ENCODE measurements at regions not wholly inside any gene's neighbourhood (a gene's known extent, or its start where the extent isn't known, plus 50 kb on each side); places are given as distances from the start of the nearest gene placed in this dataset.

GRCh38 chr9:106619211-106619610, 243.8 kb upstream of the ZNF462 start:
- H3K36me3 ChIP-seq (ENCODE audit: low read depth, low read length): no peaks in the 10 kb centered on the region
- intact Hi-C loops (cut with micrococcal nuclease): no loop called here
- no TSS peak for BruUV-seq (replicated peaks)
- H3K9me2 ChIP-seq (replicated peaks; ENCODE audit: low read length): no peaks in the 10 kb centered on the region
- ATAC-seq (no peak), DNase-seq (peak; percentile 17)
- TF ChIP-seq EZH2 (IDR thresholded peaks at IDR 0.05; ENCODE audit: low read length, unreplicated experiment): no peak
- no peak for TF ChIP-seq EZH2phosphoT487 (IDR thresholded peaks at IDR 0.05; ENCODE audit: borderline replicate concordance, low read length)
- no peak for TF ChIP-seq CTCF (conservative IDR thresholded peaks at IDR 0.05; ENCODE audit: low read depth, low read length)
- H3K9ac ChIP-seq (ENCODE audit: low read length): no peak overlapping the region
- no peak overlapping the region for H3K4me3 ChIP-seq (ENCODE audit: low read length)
- ChIA-PET CTCF (no interaction called here), POLR2A (ENCODE audit: unreplicated experiment) (no interaction called here)
- H3K27ac ChIP-seq (ENCODE audit: low read length): no peak overlapping the region
- no peaks in the 10 kb centered on the region for H3K9me3 ChIP-seq (ENCODE audit: low read length)
- no peak overlapping the region for H2AFZ ChIP-seq (ENCODE audit: low read length)
- no peaks in the 10 kb centered on the region for H3F3A ChIP-seq (ENCODE audit: low read length, unreplicated experiment)
- H3K4me2 ChIP-seq (ENCODE audit: low read length): no peak overlapping the region
- no peaks in the 10 kb centered on the region for H4K20me1 ChIP-seq (ENCODE audit: low read length)
- no peaks in the 10 kb centered on the region for H3K27me3 ChIP-seq (ENCODE audit: low read length)
- no peaks in the 10 kb centered on the region for H3K79me2 ChIP-seq (ENCODE audit: low read length)
- H3K4me1 ChIP-seq (ENCODE audit: insufficient read depth, low read length): no peaks in the 10 kb centered on the region

GRCh38 chr9:106620081-106620480, 242.9 kb upstream of the ZNF462 start:
- ChIA-PET CTCF (interaction anchor here (0.5 kb wide), 1 partner anchor 137 kb away, joined by 7 read pairs; no protein-coding TSS in a partner anchor), POLR2A (ENCODE audit: unreplicated experiment) (no interaction called here)
- Histone ChIP-seq H3K4me2 (ENCODE audit: low read length) (no peak overlapping the region), H3K9me3 (ENCODE audit: low read length) (no peaks in the 10 kb centered on the region), H3F3A (ENCODE audit: low read length, unreplicated experiment) (no peaks in the 10 kb centered on the region), H2AFZ (ENCODE audit: low read length) (no peak overlapping the region), H3K9me2 (replicated peaks; ENCODE audit: low read length) (no peaks in the 10 kb centered on the region), H3K4me3 (ENCODE audit: low read length) (no peak overlapping the region), H3K27me3 (ENCODE audit: low read length) (no peaks in the 10 kb centered on the region), H3K36me3 (ENCODE audit: low read depth, low read length) (no peaks in the 10 kb centered on the region), H3K9ac (ENCODE audit: low read length) (no peak overlapping the region), H4K20me1 (ENCODE audit: low read length) (no peaks in the 10 kb centered on the region), H3K4me1 (ENCODE audit: insufficient read depth, low read length) (no peaks in the 10 kb centered on the region), H3K79me2 (ENCODE audit: low read length) (no peaks in the 10 kb centered on the region), H3K27ac (ENCODE audit: low read length) (no peak overlapping the region)
- intact Hi-C loops (cut with micrococcal nuclease): no loop called here
- DNase-seq (no peak), ATAC-seq (no peak)
- BruUV-seq (replicated peaks): no TSS peak
- TF ChIP-seq EZH2 (IDR thresholded peaks at IDR 0.05; ENCODE audit: low read length, unreplicated experiment): no peak
- no peak for TF ChIP-seq EZH2phosphoT487 (IDR thresholded peaks at IDR 0.05; ENCODE audit: borderline replicate concordance, low read length)
- no peak for TF ChIP-seq CTCF (conservative IDR thresholded peaks at IDR 0.05; ENCODE audit: low read depth, low read length)

- Histone ChIP-seq H3K9ac (ENCODE audit: low read length) (no peak overlapping the region), H3K36me3 (ENCODE audit: low read depth, low read length) (no peaks in the 10 kb centered on the region), H3K4me2 (ENCODE audit: low read length) (no peak overlapping the region), H3K9me2 (replicated peaks; ENCODE audit: low read length) (no peaks in the 10 kb centered on the region), H3K4me1 (ENCODE audit: insufficient read depth, low read length) (no peaks in the 10 kb centered on the region), H3K79me2 (ENCODE audit: low read length) (no peaks in the 10 kb centered on the region), H3K9me3 (ENCODE audit: low read length) (no peaks in the 10 kb centered on the region), H3K4me3 (ENCODE audit: low read length) (no peak overlapping the region), H3K27ac (ENCODE audit: low read length) (no peak overlapping the region), H3F3A (ENCODE audit: low read length, unreplicated experiment) (no peaks in the 10 kb centered on the region), H2AFZ (ENCODE audit: low read length) (no peak overlapping the region), H3K27me3 (ENCODE audit: low read length) (no peaks in the 10 kb centered on the region), H4K20me1 (ENCODE audit: low read length) (no peaks in the 10 kb centered on the region)
- intact Hi-C loops (cut with micrococcal nuclease): no loop called here
- POLR2A ChIA-PET (ENCODE audit: unreplicated experiment): no interaction called here
- ATAC-seq: no peak
- TF ChIP-seq EZH2phosphoT487 (IDR thresholded peaks at IDR 0.05; ENCODE audit: borderline replicate concordance, low read length): no peak
- no peak for TF ChIP-seq EZH2 (IDR thresholded peaks at IDR 0.05; ENCODE audit: low read length, unreplicated experiment)
- TF ChIP-seq CTCF (conservative IDR thresholded peaks at IDR 0.05; ENCODE audit: low read depth, low read length): no peak
- CTCF ChIA-PET: no interaction called here
- no peak for DNase-seq
- no TSS peak for BruUV-seq (replicated peaks)
Observed at GRCh38 chr9:106620866-106621265, 242.1 kb upstream of the ZNF462 start.
